Suprapubic skin (tissue), 4 donors: ENCODE measurements at regions not wholly inside any gene's neighbourhood (a gene's known extent, or its start where the extent isn't known, plus 50 kb on each side); places are given as distances from the start of the nearest gene placed in this dataset.
"Not testable (repeated sequence)": the region's sequence is repeated elsewhere in the genome, so short reads cannot be mapped to it uniquely, and the experiment has no call there.

Experiments used
- CTCF ChIP-seq, 2 donors: fragments of 200-600 bp in 1 of 2; fragments of 450-650 bp in 1 of 2; sonication (generic) in 1 of 2; IDR thresholded peaks; one replicate each; pipeline ENCODE4 v1.5.1; 2016 to 2019; ENCODE audit warnings: antibody characterized with exemption in 2 of 2, mild to moderate bottlenecking in 1 of 2, moderate library complexity in 1 of 2
- EP300 ChIP-seq: sonication (generic); formaldehyde crosslinking; IDR thresholded peaks from one replicate; pipeline ENCODE4 v1.6.1; 2017; ENCODE audit warnings: antibody characterized with exemption
- POLR2A ChIP-seq, 2 donors: fragments of 450-650 bp; IDR thresholded peaks; one replicate each; pipeline ENCODE4 v1.6.1; 2017; ENCODE audit warnings: antibody characterized with exemption in 2 of 2, mild to moderate bottlenecking in 2 of 2, moderate library complexity in 2 of 2
- POLR2AphosphoS5 ChIP-seq, 3 donors: sonication (generic); formaldehyde crosslinking; IDR thresholded peaks; one replicate each; pipeline ENCODE4 v1.6.1; 2017; ENCODE audit warnings: antibody characterized with exemption in 3 of 3

GRCh38 chr3:20820872-20821271, 634.9 kb upstream of the SGO1 start:
- TF ChIP-seq CTCF (IDR thresholded peaks at IDR 0.05); POLR2A (IDR thresholded peaks at IDR 0.05); POLR2AphosphoS5 (IDR thresholded peaks at IDR 0.05); EP300: not testable (repeated sequence)
